GM11168 (cell line): ENCODE measurements at regions not wholly inside any gene's neighbourhood (a gene's known extent, or its start where the extent isn't known, plus 50 kb on each side); places are given as distances from the start of the nearest gene placed in this dataset.

ENCODE experiments used
- in situ Hi-C: fragments of 300-500 bp; cut with MboI; formaldehyde crosslinking; loops from one replicate; pipeline ENCODE4 v1.12.0; 2022; ENCODE audit warnings: low sequenced_read_pairs; ENCODE audit not compliant: unreplicated experiment

GRCh38 chr5:174323878-174324281, 278.4 kb downstream of the NSG2 start:
- in situ Hi-C loops, result loop anchor here (25.0 kb wide), 1 partner anchor 712 kb away; the partner anchor contains the start of gene BOD1

DNA sequence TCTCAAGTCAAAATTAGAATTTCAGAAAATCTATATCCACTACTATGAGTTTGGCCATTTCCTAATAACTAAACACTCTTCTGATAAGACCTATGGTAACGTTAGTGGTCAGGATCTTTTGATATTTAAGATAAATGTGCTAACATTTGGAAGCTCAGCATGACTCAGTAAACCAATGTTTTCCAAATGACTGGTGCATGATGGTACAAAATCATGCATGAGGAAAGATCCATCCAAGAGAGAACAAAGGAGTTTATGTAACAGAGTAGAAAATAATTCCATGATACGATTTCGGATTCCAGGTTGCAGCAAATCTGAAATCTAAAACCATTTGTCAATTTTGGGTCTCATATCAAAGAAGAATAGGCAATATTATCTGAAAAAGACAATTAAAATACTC, 279.2 kb downstream of the NSG2 start:
- in situ Hi-C loops, result loop anchor here (25.0 kb wide), 1 partner anchor 712 kb away; the partner anchor contains the start of gene BOD1

DNA sequence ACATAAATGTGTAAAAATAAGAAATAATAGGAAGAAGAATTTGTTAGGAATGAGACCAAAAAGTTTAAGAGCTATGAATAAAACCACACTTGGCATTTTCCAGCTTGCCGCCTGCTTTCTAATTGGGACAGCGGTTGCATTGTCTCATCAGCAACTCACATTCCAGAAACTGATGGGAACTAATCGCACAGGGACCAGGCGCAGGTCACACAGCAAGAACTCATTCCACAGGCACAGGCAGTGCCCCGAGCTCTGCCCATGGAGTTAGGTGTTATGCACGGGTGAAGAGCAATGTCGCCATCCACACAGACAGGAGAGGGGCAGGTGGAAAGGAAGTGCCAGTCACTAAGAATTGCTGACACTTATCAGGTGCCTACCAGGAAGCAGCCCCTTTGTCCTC, 279.9 kb downstream of the NSG2 start:
- in situ Hi-C loops, result no loop called here

GRCh38 chr5:174325961-174326360, 280.5 kb downstream of the NSG2 start:
- in situ Hi-C loops, result no loop called here

- in situ Hi-C loops, result no loop called here
These were observed 280.9 kb downstream of the NSG2 start for GRCh38 chr5:174326372-174326771.

DNA sequence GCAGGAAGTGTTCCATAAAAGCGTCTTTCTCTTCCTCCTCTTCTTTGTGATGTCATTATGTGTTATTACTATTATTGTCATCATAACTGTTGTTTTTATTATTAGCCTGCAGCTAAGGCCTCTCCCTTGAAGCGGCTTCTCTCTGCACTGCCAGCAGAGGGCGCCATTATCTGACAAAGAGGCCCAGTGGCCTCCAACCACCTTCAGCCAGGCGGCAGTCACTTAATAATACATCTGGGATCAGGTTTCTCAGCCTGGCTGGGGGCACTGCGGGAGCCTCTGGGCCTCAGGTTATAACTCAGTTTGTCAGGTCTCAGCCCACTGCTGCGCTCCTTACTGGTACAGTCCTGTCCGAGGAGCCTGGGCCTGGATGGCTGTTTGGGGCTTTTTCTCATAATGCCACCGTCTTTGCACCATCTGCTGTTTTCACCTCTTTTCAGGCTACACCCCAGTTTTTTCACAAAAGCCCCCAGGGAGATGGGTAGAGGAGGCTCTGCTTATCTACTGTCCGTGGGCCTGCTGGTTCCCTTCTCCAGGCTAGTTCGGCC, 281.9 kb downstream of the NSG2 start:
- in situ Hi-C loops, result no loop called here

- in situ Hi-C loops, result no loop called here
These were observed 282.4 kb downstream of the NSG2 start for GRCh38 chr5:174327896-174328295.

GRCh38 chr5:174328631-174329299, 283.3 kb downstream of the NSG2 start:
- in situ Hi-C loops, result no loop called here

DNA sequence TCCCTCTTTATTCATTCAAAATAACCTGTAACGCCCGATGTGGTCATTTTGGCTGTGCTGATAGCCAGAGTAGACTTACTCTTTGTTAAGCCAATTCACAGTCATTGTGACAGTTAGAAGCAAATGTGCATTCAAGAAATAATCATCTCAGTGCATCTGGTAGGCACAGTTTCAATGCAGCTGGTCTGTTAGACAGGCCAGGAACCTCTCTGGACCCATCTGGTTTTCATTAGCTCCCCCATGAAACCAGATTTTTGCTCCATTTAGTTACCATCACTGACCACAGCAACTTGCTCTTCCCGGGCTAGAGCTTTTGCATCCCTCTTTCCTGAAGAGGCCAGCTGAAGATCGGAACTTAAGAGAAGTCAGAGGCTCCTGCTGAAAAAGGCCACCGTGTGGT, 284.2 kb downstream of the NSG2 start:
- in situ Hi-C loops, result no loop called here

DNA sequence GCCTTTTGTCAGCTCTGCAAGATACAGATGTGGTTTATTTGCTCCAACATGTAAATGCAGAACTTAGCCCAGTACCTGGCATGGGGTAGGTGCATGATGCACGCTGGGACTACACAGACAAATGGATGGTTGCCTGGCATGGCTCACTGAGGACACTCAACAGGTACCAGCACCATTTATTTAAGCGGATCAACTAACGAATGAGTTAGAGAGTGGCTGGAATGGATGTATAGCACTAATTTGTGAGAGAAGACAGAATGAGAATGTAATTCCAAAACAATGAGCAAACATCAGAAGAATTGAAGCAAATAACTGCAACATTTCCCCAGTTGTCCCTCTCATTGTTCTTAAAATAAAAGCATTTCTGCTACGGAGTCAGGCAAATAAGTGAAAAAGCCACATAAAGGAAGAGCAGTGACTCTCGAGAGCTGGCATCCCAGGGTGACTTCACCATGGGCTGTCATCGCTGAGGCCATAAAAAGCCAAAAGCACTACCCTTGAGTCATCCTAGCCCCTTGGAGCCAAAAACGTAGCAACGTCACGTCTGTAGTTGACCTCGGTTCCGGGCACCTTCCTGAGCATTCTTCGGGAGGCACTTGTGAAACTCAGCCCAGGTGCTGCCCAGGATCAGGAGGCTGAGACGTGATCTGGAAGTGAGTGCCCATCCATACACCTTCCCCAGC, 290.3 kb downstream of the NSG2 start:
- in situ Hi-C loops, result no loop called here

DNA sequence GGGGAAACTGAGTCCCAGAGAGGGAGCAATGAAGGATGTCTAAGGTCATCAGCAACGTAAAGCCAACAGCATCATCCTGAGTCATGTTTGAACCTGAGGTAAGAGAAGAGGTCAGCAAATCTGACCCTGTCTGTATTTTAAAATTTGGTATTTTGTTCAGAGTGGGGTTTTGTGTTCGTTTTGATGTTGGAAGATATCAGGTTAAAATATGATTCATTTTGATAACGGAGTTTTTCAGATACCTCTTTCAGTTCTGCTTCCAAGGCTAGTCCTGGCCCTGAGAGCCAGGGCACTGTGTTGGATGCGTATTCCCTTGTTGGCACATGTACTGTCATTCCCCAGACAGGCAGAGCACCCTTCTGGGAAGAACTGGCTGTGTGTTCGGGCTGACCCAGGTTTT, 291.0 kb downstream of the NSG2 start:
- in situ Hi-C loops, result no loop called here

GRCh38 chr5:174337276-174338184, 292.0 kb downstream of the NSG2 start:
- in situ Hi-C loops, result no loop called here

DNA sequence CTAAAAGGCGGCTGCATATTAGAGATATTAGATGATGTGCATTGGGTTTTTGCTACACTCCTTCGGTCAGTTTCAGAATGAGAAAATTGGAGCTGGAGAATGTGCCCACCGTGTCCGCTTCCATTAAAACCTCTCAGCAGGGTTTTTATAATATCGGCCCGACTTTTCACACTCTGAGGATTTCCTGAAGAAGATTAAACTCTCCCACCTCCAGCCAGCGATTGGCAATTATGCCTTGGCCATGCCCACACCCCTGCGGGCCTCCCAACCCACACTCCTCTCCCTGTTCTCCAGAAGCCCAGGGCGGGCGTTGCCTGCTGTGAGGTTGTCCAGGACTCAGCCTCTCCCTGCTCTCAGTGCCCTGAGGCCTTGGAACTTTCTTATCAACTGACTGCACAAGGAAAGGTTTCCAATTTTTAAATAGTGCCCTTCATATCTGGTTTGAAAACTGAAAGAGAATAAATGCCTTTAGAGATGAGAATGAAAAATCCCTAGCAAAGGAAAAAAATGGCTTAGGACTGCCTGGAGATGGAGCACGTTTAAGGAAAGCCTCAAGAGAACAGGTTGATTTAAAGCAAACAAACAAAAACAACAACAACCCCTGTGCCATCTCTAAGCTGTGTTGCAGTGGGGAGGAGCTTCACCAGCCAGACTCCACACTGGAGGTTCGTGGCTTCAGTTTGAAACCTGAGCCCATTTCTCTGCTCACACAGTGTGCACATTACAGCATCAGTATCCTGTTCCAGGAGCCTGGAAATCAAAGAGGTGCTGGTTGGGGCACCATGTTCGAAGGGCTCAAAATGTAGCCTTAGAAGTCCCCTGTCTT, 292.9 kb downstream of the NSG2 start:
- in situ Hi-C loops, result no loop called here

GRCh38 chr5:174339130-174339529, 293.6 kb downstream of the NSG2 start:
- in situ Hi-C loops, result no loop called here

DNA sequence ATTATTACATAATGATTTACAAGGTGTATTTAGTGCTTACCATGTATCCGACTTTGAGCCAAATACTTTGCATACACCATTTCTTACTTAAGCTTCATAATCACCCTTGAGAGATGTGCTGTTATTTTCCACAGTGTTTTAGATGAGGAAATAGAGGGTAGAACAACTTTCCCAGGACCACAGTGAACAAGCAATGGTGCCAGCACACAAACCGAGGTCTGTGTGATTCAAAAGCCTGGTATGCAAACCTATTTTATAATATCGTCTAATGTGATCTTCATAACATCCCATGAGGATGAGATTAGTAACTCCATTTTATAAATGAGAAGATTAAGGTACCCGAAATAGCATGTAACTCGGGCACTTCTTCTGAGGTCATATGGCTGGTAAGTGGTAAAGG, 294.7 kb downstream of the NSG2 start:
- in situ Hi-C loops, result no loop called here

GRCh38 chr5:174342696-174343095, 297.2 kb downstream of the NSG2 start:
- in situ Hi-C loops, result no loop called here

GRCh38 chr5:174343826-174344225, 298.3 kb downstream of the NSG2 start:
- in situ Hi-C loops, result no loop called here

GRCh38 chr5:174344335-174344734, 298.8 kb downstream of the NSG2 start:
- in situ Hi-C loops, result no loop called here

GRCh38 chr5:174347183-174347582, 301.7 kb downstream of the NSG2 start:
- in situ Hi-C loops, result no loop called here
